HEK293 (cell line): ENCODE measurements at regions not wholly inside any gene's neighbourhood (a gene's known extent, or its start where the extent isn't known, plus 50 kb on each side); places are given as distances from the start of the nearest gene placed in this dataset.

Source experiments
- CTCF ChIA-PET: fragments of 350-600 bp; formaldehyde crosslinking; extraction: SDS; loops from one replicate; lab custom pipeline; 2021; ENCODE audit warnings: antibody characterized with exemption; lab: Yijun Ruan, JAX
- POLR2A ChIA-PET: fragments of 300-600 bp; formaldehyde crosslinking; extraction: SDS; loops from one replicate; lab custom pipeline; 2020; ENCODE audit warnings: antibody characterized with exemption, inconsistent platforms; lab: Yijun Ruan, JAX
- H3K27ac ChIP-seq: fragments of 200-500 bp; sonication (Bioruptor generic); 2 replicates; pipeline ENCODE4 v1.5.1; 2014; ENCODE audit warnings: low read depth, low read length, control low read depth, inconsistent platforms; ENCODE audit errors: extremely low read depth
- H3K36me3 ChIP-seq, 2 experiments: fragments of 200-500 bp in 1 of 2; sonication (Bioruptor generic) in 1 of 2; 1 replicate in 1 of 2; 2 replicates in 1 of 2; pipeline ENCODE4 v1.5.1; 2014 to 2017; ENCODE audit warnings: inconsistent platforms in 2 of 2, low read length in 2 of 2; ENCODE audit not compliant: control insufficient read depth in 2 of 2, insufficient read depth in 1 of 2
- H3K4me1 ChIP-seq: fragments of 200-500 bp; sonication (Bioruptor generic); 2 replicates; pipeline ENCODE4 v1.5.1; 2014; ENCODE audit warnings: mild to moderate bottlenecking, low read length, inconsistent platforms; ENCODE audit not compliant: control insufficient read depth, insufficient read depth
- H3K4me3 ChIP-seq: 2 replicates; pipeline ENCODE4 v1.5.1; 2011; ENCODE audit warnings: low read depth, mild to moderate bottlenecking, control low read depth, low read length, moderate library complexity
- H3K9me3 ChIP-seq: fragments of 200-500 bp; sonication (Bioruptor generic); 2 replicates; pipeline ENCODE4 v1.5.1; 2014; ENCODE audit warnings: low read depth, low read length, inconsistent platforms; ENCODE audit not compliant: control insufficient read depth, insufficient read depth
- BCL11B ChIP-seq: fragments of 450-650 bp; formaldehyde crosslinking; IDR thresholded peaks from 2 replicates; pipeline ENCODE4 v1.5.1; 2016; ENCODE audit warnings: low read depth, missing biosample characterization, missing genetic modification characterization
- BCL6B ChIP-seq: fragments of 450-650 bp; formaldehyde crosslinking; IDR thresholded peaks from 2 replicates; pipeline ENCODE4 v1.5.1; 2017; ENCODE audit warnings: missing biosample characterization, missing genetic modification characterization
- HIC1 ChIP-seq: fragments of 450-650 bp; formaldehyde crosslinking; IDR thresholded peaks from 2 replicates; pipeline ENCODE4 v1.5.1; 2016; ENCODE audit warnings: missing biosample characterization, missing genetic modification characterization
- KLF10 ChIP-seq: fragments of 450-650 bp; IDR thresholded peaks from 2 replicates; pipeline ENCODE4 v1.5.1; 2018; ENCODE audit warnings: missing biosample characterization, mild to moderate bottlenecking, missing genetic modification characterization
- REST ChIP-seq: fragments of 450-650 bp; formaldehyde crosslinking; IDR thresholded peaks from 2 replicates; pipeline ENCODE4 v1.5.1; 2016; ENCODE audit warnings: missing biosample characterization, missing genetic modification characterization
- SCRT1 ChIP-seq: fragments of 450-650 bp; formaldehyde crosslinking; IDR thresholded peaks from 2 replicates; pipeline ENCODE4 v1.5.1; 2016; ENCODE audit warnings: missing biosample characterization, missing genetic modification characterization, borderline replicate concordance
- YY1 ChIP-seq: fragments of 450-650 bp; formaldehyde crosslinking; IDR thresholded peaks from 2 replicates; pipeline ENCODE4 v1.5.1; 2018; ENCODE audit warnings: missing biosample characterization, missing genetic modification characterization
- ZBTB20 ChIP-seq: fragments of 450-650 bp; formaldehyde crosslinking; IDR thresholded peaks from 2 replicates; pipeline ENCODE4 v1.5.1; 2016; ENCODE audit warnings: missing biosample characterization, missing genetic modification characterization
- ZFP69B ChIP-seq: fragments of 450-650 bp; formaldehyde crosslinking; IDR thresholded peaks from 2 replicates; pipeline ENCODE4 v1.5.1; 2016; ENCODE audit warnings: missing biosample characterization, missing genetic modification characterization
- ZNF140 ChIP-seq: fragments of 450-650 bp; formaldehyde crosslinking; IDR thresholded peaks from 2 replicates; pipeline ENCODE4 v1.5.1; 2016; ENCODE audit warnings: missing biosample characterization, missing genetic modification characterization
- ZNF148 ChIP-seq: fragments of 450-650 bp; formaldehyde crosslinking; IDR thresholded peaks from 2 replicates; pipeline ENCODE4 v1.5.0; 2017; ENCODE audit warnings: missing biosample characterization, missing genetic modification characterization, borderline replicate concordance
- ZNF175 ChIP-seq: fragments of 450-650 bp; formaldehyde crosslinking; IDR thresholded peaks from 2 replicates; pipeline ENCODE4 v1.5.1; 2016; ENCODE audit warnings: missing biosample characterization, missing genetic modification characterization
- ZNF214 ChIP-seq: fragments of 450-650 bp; formaldehyde crosslinking; IDR thresholded peaks from 2 replicates; pipeline ENCODE4 v1.5.1; 2017; ENCODE audit warnings: missing biosample characterization, mild to moderate bottlenecking, missing genetic modification characterization, borderline replicate concordance
- ZNF311 ChIP-seq: fragments of 450-650 bp; formaldehyde crosslinking; IDR thresholded peaks from 2 replicates; pipeline ENCODE4 v1.5.1; 2017; ENCODE audit warnings: missing biosample characterization, missing genetic modification characterization, borderline replicate concordance
- ZNF488 ChIP-seq: fragments of 450-650 bp; formaldehyde crosslinking; IDR thresholded peaks from 2 replicates; pipeline ENCODE4 v1.5.1; 2016; ENCODE audit warnings: missing biosample characterization, missing genetic modification characterization
- ZNF514 ChIP-seq: fragments of 450-650 bp; formaldehyde crosslinking; IDR thresholded peaks from 2 replicates; pipeline ENCODE4 v1.5.1; 2016; ENCODE audit warnings: missing biosample characterization, missing genetic modification characterization
- ZNF530 ChIP-seq: fragments of 450-650 bp; formaldehyde crosslinking; IDR thresholded peaks from 2 replicates; pipeline ENCODE4 v1.5.1; 2016; ENCODE audit warnings: low read depth, missing biosample characterization, missing genetic modification characterization
- ZNF670 ChIP-seq: fragments of 450-650 bp; formaldehyde crosslinking; IDR thresholded peaks from 2 replicates; pipeline ENCODE4 v1.5.1; 2016; ENCODE audit warnings: missing biosample characterization, missing genetic modification characterization, low read depth
- ZNF747 ChIP-seq: fragments of 450-650 bp; formaldehyde crosslinking; IDR thresholded peaks from 2 replicates; pipeline ENCODE4 v1.5.1; 2016; ENCODE audit warnings: missing biosample characterization, missing genetic modification characterization
- ZSCAN30 ChIP-seq: fragments of 450-650 bp; IDR thresholded peaks from 2 replicates; pipeline ENCODE4 v1.5.1; 2018; ENCODE audit warnings: missing biosample characterization, mild to moderate bottlenecking, missing genetic modification characterization, moderate library complexity

GRCh38 chr3:55226696-55227095, 260.4 kb downstream of the WNT5A start:
- no peak overlapping the region for H3K4me3 ChIP-seq
- POLR2A ChIA-PET = no interaction called here
- no peaks in the 10 kb centered on the region for H3K36me3 ChIP-seq

GRCh38 chr3:55218577-55218976, 268.5 kb downstream of the WNT5A start:
- CTCF ChIA-PET = no interaction called here
- no peaks in the 10 kb centered on the region for H3K36me3 ChIP-seq
- no peaks in the 10 kb centered on the region for H3K4me1 ChIP-seq
- no peak for TF ChIP-seq HIC1
- TF ChIP-seq ZNF488 (tag by site-specific recombination) = no peak
- no peak for TF ChIP-seq ZNF148
- TF ChIP-seq ZNF670 (tag by site-specific recombination) = no peak
- TF ChIP-seq ZNF311 = no peak
- TF ChIP-seq ZNF530 = no peak
- TF ChIP-seq ZSCAN30 (tag by site-specific recombination) = no peak
- TF ChIP-seq ZNF214 (tag by site-specific recombination) = no peak
- no peak for TF ChIP-seq KLF10 (tag by site-specific recombination)
- TF ChIP-seq SCRT1 (tag by site-specific recombination) = no peak
- no peak for TF ChIP-seq ZBTB20 (tag by site-specific recombination)
- TF ChIP-seq ZNF175 = no peak
- TF ChIP-seq, all 188 proteins: peak for 0
- no peak overlapping the region for H3K4me3 ChIP-seq
- H3K27ac ChIP-seq = no peak overlapping the region
- POLR2A ChIA-PET = no interaction called here
- H3K9me3 ChIP-seq = no peaks in the 10 kb centered on the region

More at GRCh38 chr3:55226696-55227095, 260.4 kb downstream of the WNT5A start:
- H3K27ac ChIP-seq = no peak overlapping the region
- H3K9me3 ChIP-seq = no peaks in the 10 kb centered on the region
- TF ChIP-seq ZNF214 (tag by site-specific recombination) = no peak
- TF ChIP-seq ZNF140 (tag by site-specific recombination) = no peak
- TF ChIP-seq BCL6B (tag by site-specific recombination) = no peak
- no peak for TF ChIP-seq ZNF747
- no peak for TF ChIP-seq ZNF514 (tag by site-specific recombination)
- no peak for TF ChIP-seq YY1 (tag by site-specific recombination)
- TF ChIP-seq ZFP69B (tag by site-specific recombination) = no peak
- no peak for TF ChIP-seq BCL11B (tag by site-specific recombination)
- no peak for TF ChIP-seq ZNF175
- TF ChIP-seq REST (tag by site-specific recombination) = no peak
- H3K4me1 ChIP-seq = no peaks in the 10 kb centered on the region
- CTCF ChIA-PET = no interaction called here
